ENCODE measurements at regions not wholly inside any gene's neighbourhood (a gene's known extent, or its start where the extent isn't known, plus 50 kb on each side); places are given as distances from the start of the nearest gene placed in this dataset.
A peak's percentile ranks its signal among the peaks of the same experiment; 100 is the strongest.

DNA sequence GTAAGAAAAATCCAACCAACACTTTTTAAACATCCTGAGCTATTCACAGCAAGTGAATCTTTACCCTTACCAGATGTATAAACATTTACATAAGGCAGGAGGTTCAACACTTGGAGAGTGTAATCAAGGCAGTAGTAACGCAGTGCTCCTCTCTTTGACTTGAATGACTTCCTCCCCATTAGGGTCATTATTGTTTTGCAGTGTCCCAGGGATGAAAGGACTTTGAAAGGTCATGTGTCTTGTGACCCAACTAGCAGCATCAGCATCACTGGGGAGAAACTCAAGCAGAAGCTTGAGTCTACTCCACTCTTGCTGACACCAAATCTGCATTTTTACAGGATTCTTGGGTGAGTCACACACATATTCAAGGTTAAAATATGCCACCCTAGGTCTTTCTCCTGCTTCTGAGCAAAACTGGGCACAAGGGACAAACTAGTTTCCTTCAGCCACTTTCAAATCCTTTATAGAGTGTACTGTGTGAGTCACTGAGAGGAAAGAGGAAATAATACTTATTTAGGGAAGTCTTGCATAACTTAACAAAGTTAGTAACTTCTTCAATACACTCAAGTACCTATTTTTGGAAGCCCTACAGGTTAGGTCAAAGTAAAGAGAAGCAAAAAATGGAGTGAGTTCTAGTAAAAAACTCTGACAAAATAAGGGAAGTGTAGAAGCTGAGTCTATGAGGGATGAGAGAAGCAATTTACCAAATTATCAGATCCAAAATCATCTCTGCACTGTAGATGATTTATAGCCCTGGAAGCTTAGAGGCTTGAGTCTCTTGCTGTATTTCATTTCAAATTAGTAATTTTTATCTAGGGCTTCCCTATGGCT is 51.0 kb upstream of the EML4 start (continued):
- TF ChIP-seq, protein P1, sequence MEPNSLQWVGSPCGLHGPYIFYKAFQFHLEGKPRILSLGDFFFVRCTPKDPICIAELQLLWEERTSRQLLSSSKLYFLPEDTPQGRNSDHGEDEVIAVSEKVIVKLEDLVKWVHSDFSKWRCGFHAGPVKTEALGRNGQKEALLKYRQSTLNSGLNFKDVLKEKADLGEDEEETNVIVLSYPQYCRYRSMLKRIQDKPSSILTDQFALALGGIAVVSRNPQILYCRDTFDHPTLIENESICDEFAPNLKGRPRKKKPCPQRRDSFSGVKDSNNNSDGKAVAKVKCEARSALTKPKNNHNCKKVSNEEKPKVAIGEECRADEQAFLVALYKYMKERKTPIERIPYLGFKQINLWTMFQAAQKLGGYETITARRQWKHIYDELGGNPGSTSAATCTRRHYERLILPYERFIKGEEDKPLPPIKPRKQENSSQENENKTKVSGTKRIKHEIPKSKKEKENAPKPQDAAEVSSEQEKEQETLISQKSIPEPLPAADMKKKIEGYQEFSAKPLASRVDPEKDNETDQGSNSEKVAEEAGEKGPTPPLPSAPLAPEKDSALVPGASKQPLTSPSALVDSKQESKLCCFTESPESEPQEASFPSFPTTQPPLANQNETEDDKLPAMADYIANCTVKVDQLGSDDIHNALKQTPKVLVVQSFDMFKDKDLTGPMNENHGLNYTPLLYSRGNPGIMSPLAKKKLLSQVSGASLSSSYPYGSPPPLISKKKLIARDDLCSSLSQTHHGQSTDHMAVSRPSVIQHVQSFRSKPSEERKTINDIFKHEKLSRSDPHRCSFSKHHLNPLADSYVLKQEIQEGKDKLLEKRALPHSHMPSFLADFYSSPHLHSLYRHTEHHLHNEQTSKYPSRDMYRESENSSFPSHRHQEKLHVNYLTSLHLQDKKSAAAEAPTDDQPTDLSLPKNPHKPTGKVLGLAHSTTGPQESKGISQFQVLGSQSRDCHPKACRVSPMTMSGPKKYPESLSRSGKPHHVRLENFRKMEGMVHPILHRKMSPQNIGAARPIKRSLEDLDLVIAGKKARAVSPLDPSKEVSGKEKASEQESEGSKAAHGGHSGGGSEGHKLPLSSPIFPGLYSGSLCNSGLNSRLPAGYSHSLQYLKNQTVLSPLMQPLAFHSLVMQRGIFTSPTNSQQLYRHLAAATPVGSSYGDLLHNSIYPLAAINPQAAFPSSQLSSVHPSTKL (CRISPR knock-in tag; IDR thresholded peaks at IDR 0.05), result peak; percentile 97
- TF ChIP-seq HHEX (CRISPR knock-in tag; IDR thresholded peaks at IDR 0.05) (peak; percentile 91), AGO2 (optimal IDR thresholded peaks at IDR 0.05; ENCODE audit: low read depth, low read length) (no peak), ZNF816 (CRISPR knock-in tag; IDR thresholded peaks at IDR 0.05; ENCODE audit: borderline replicate concordance) (peak; percentile 31; the same call in 1 of the 2 replicates), ZNF276 (CRISPR knock-in tag; IDR thresholded peaks at IDR 0.05; ENCODE audit: low read depth) (no peak), FOXA1 (IDR thresholded peaks at IDR 0.05) (no peak), FOXA1 (CRISPR knock-in tag; IDR thresholded peaks at IDR 0.05) (peak; percentile 85), NCOA5 (CRISPR knock-in tag; IDR thresholded peaks at IDR 0.05) (peak; percentile 57; the same call in 1 of the 2 replicates), RFXAP (CRISPR knock-in tag; IDR thresholded peaks at IDR 0.05; ENCODE audit: borderline replicate concordance) (0 out of 2 replicates have a peak, but pooled peaks have one; percentile 47), IRX3 (CRISPR knock-in tag; IDR thresholded peaks at IDR 0.05; ENCODE audit: borderline replicate concordance, low read depth) (no peak), ZNF33B (CRISPR knock-in tag; IDR thresholded peaks at IDR 0.05) (no peak), ZMYM2 (CRISPR knock-in tag; IDR thresholded peaks at IDR 0.05) (no peak), ZNF770 (CRISPR knock-in tag; IDR thresholded peaks at IDR 0.05) (no peak), ZNF768 (CRISPR knock-in tag; IDR thresholded peaks at IDR 0.05) (no peak)
- TF ChIP-seq, protein P2, sequence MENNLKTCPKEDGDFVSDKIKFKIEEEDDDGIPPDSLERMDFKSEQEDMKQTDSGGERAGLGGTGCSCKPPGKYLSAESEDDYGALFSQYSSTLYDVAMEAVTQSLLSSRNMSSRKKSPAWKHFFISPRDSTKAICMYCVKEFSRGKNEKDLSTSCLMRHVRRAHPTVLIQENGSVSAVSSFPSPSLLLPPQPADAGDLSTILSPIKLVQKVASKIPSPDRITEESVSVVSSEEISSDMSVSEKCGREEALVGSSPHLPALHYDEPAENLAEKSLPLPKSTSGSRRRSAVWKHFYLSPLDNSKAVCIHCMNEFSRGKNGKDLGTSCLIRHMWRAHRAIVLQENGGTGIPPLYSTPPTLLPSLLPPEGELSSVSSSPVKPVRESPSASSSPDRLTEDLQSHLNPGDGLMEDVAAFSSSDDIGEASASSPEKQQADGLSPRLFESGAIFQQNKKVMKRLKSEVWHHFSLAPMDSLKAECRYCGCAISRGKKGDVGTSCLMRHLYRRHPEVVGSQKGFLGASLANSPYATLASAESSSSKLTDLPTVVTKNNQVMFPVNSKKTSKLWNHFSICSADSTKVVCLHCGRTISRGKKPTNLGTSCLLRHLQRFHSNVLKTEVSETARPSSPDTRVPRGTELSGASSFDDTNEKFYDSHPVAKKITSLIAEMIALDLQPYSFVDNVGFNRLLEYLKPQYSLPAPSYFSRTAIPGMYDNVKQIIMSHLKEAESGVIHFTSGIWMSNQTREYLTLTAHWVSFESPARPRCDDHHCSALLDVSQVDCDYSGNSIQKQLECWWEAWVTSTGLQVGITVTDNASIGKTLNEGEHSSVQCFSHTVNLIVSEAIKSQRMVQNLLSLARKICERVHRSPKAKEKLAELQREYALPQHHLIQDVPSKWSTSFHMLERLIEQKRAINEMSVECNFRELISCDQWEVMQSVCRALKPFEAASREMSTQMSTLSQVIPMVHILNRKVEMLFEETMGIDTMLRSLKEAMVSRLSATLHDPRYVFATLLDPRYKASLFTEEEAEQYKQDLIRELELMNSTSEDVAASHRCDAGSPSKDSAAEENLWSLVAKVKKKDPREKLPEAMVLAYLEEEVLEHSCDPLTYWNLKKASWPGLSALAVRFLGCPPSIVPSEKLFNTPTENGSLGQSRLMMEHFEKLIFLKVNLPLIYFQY (CRISPR knock-in tag; IDR thresholded peaks at IDR 0.05; ENCODE audit: borderline replicate concordance), result peak; percentile 62

Measured in HepG2 (cell line).